ENCODE measurements at regions not wholly inside any gene's neighbourhood (a gene's known extent, or its start where the extent isn't known, plus 50 kb on each side); places are given as distances from the start of the nearest gene placed in this dataset.

GRCh38 chr4:17275836-17276235 lies 236.1 kb downstream of the QDPR start:
- no peak overlapping the region for H3K18ac ChIP-seq (ENCODE audit: low read length)
- no peaks in the 10 kb centered on the region for H3K9me3 ChIP-seq (replicated peaks in 1 of 2; ENCODE audit: control insufficient read depth in 2 of 2, insufficient read depth in 1 of 2, low read depth in 1 of 2, low read length in 2 of 2)
- H4K8ac ChIP-seq (ENCODE audit: low read depth, low read length) = no peak overlapping the region
- H3K9ac ChIP-seq (ENCODE audit: low read depth, low read length, poor library complexity) = no peak overlapping the region
- H3K23ac ChIP-seq (ENCODE audit: low read depth, low read length, poor library complexity) = no peak overlapping the region
- H2BK120ac ChIP-seq (ENCODE audit: low read depth, low read length) = no peak overlapping the region
- H2BK12ac ChIP-seq (ENCODE audit: low read length) = no peak overlapping the region
- H3K36me3 ChIP-seq (replicated peaks in 1 of 2; ENCODE audit: control insufficient read depth in 2 of 2, insufficient read depth in 2 of 2, low read length in 2 of 2) = no peaks in the 10 kb centered on the region
- no CpG with 5 or more reads among the region's 3 CpGs for WGBS, 2 donors (ENCODE audit: extremely low coverage in 2 of 2, insufficient read length in 2 of 2, insufficient replicate concordance in 1 of 2)
- H3K4me3 ChIP-seq (ENCODE audit: low read length in 2 of 2) = no peak overlapping the region
- H2BK15ac ChIP-seq (ENCODE audit: low read length) = no peak overlapping the region
- H3K14ac ChIP-seq (ENCODE audit: low read length) = no peak overlapping the region
- no peak overlapping the region for H2AK5ac ChIP-seq (ENCODE audit: low read depth, low read length)
- H3K79me1 ChIP-seq (ENCODE audit: low read depth, low read length) = no peaks in the 10 kb centered on the region
- H2BK5ac ChIP-seq (ENCODE audit: low read length) = no peak overlapping the region
- no peak overlapping the region for H3K4ac ChIP-seq (ENCODE audit: low read length)
- H3K4me2 ChIP-seq (ENCODE audit: insufficient read depth, low read length, poor library complexity, severe bottlenecking) = no peak overlapping the region
- no peak for DNase-seq (ENCODE audit: low spot score)
- H3K27me3 ChIP-seq (ENCODE audit: control insufficient read depth in 3 of 3, insufficient read depth in 3 of 3, low read depth in 1 of 3, low read length in 3 of 3) = no peaks in the 10 kb centered on the region
- no peak overlapping the region for H3K27ac ChIP-seq (replicated peaks; ENCODE audit: low read length)
- no peak overlapping the region for H2AFZ ChIP-seq (ENCODE audit: low read length)
- no peak overlapping the region for H4K91ac ChIP-seq (ENCODE audit: low read depth, low read length, poor library complexity)
- H3K4me1 ChIP-seq (ENCODE audit: control insufficient read depth in 2 of 2, insufficient read depth in 1 of 2, low read depth in 1 of 2, low read length in 2 of 2) = no peaks in the 10 kb centered on the region

- H2AK5ac ChIP-seq (ENCODE audit: low read depth, low read length) = no peak overlapping the region
- H3K9ac ChIP-seq (ENCODE audit: low read depth, low read length, poor library complexity) = no peak overlapping the region
- no peak overlapping the region for H3K4me3 ChIP-seq (ENCODE audit: low read length in 2 of 2)
Observed at GRCh38 chr4:17273047-17273446, 238.8 kb downstream of the QDPR start.

GRCh38 chr4:17272154-17272553 lies 239.7 kb downstream of the QDPR start:
- Histone ChIP-seq H3K9me3 (replicated peaks in 1 of 2; ENCODE audit: control insufficient read depth in 2 of 2, insufficient read depth in 1 of 2, low read depth in 1 of 2, low read length in 2 of 2) (no peaks in the 10 kb centered on the region), H2AK5ac (ENCODE audit: low read depth, low read length) (no peak overlapping the region), H2BK5ac (ENCODE audit: low read length) (no peak overlapping the region), H2BK15ac (ENCODE audit: low read length) (no peak overlapping the region), H3K14ac (ENCODE audit: low read length) (no peak overlapping the region), H3K79me1 (ENCODE audit: low read depth, low read length) (no peaks in the 10 kb centered on the region), H4K8ac (ENCODE audit: low read depth, low read length) (no peak overlapping the region), H3K4me2 (ENCODE audit: insufficient read depth, low read length, poor library complexity, severe bottlenecking) (no peak overlapping the region), H2BK12ac (ENCODE audit: low read length) (no peak overlapping the region), H3K4me3 (ENCODE audit: low read length in 2 of 2) (no peak overlapping the region), H3K27me3 (ENCODE audit: control insufficient read depth in 3 of 3, insufficient read depth in 3 of 3, low read depth in 1 of 3, low read length in 3 of 3) (peaks cover 0 to 3% (median 0%) of the 10 kb centered on the region in 3 experiments), H3K27ac (replicated peaks; ENCODE audit: low read length) (no peak overlapping the region), H3K23ac (ENCODE audit: low read depth, low read length, poor library complexity) (no peak overlapping the region), H2AFZ (ENCODE audit: low read length) (no peak overlapping the region), H2BK120ac (ENCODE audit: low read depth, low read length) (no peak overlapping the region), H3K36me3 (replicated peaks in 1 of 2; ENCODE audit: control insufficient read depth in 2 of 2, insufficient read depth in 2 of 2, low read length in 2 of 2) (no peaks in the 10 kb centered on the region), H3K4me1 (ENCODE audit: control insufficient read depth in 2 of 2, insufficient read depth in 1 of 2, low read depth in 1 of 2, low read length in 2 of 2) (no peaks in the 10 kb centered on the region), H3K9ac (ENCODE audit: low read depth, low read length, poor library complexity) (no peak overlapping the region), H4K91ac (ENCODE audit: low read depth, low read length, poor library complexity) (no peak overlapping the region), H3K4ac (ENCODE audit: low read length) (no peak overlapping the region), H3K18ac (ENCODE audit: low read length) (no peak overlapping the region)
- no peak for DNase-seq (ENCODE audit: low spot score)
- no CpG with 5 or more reads among the region's 6 CpGs for WGBS, 2 donors (ENCODE audit: extremely low coverage in 2 of 2, insufficient read length in 2 of 2, insufficient replicate concordance in 1 of 2)

More at GRCh38 chr4:17273047-17273446, 238.8 kb downstream of the QDPR start:
- H3K4me2 ChIP-seq (ENCODE audit: insufficient read depth, low read length, poor library complexity, severe bottlenecking) = no peak overlapping the region
- H4K91ac ChIP-seq (ENCODE audit: low read depth, low read length, poor library complexity) = no peak overlapping the region
- no peak overlapping the region for H2BK120ac ChIP-seq (ENCODE audit: low read depth, low read length)
- no peak overlapping the region for H4K8ac ChIP-seq (ENCODE audit: low read depth, low read length)
- no peaks in the 10 kb centered on the region for H3K79me1 ChIP-seq (ENCODE audit: low read depth, low read length)
- no peaks in the 10 kb centered on the region for H3K36me3 ChIP-seq (replicated peaks in 1 of 2; ENCODE audit: control insufficient read depth in 2 of 2, insufficient read depth in 2 of 2, low read length in 2 of 2)
- H3K9me3 ChIP-seq (replicated peaks in 1 of 2; ENCODE audit: control insufficient read depth in 2 of 2, insufficient read depth in 1 of 2, low read depth in 1 of 2, low read length in 2 of 2) = no peaks in the 10 kb centered on the region
- peaks cover 0 to 3% (median 0%) of the 10 kb centered on the region in 3 experiments for H3K27me3 ChIP-seq (ENCODE audit: control insufficient read depth in 3 of 3, insufficient read depth in 3 of 3, low read depth in 1 of 3, low read length in 3 of 3)
- no peak overlapping the region for H3K14ac ChIP-seq (ENCODE audit: low read length)
- no peak overlapping the region for H2BK5ac ChIP-seq (ENCODE audit: low read length)
- H3K27ac ChIP-seq (replicated peaks; ENCODE audit: low read length) = no peak overlapping the region
- no peak overlapping the region for H2AFZ ChIP-seq (ENCODE audit: low read length)
- no peak for DNase-seq (ENCODE audit: low spot score)
- no peak overlapping the region for H3K23ac ChIP-seq (ENCODE audit: low read depth, low read length, poor library complexity)
- H2BK15ac ChIP-seq (ENCODE audit: low read length) = no peak overlapping the region
- H3K4me1 ChIP-seq (ENCODE audit: control insufficient read depth in 2 of 2, insufficient read depth in 1 of 2, low read depth in 1 of 2, low read length in 2 of 2) = no peaks in the 10 kb centered on the region
- no peak overlapping the region for H3K4ac ChIP-seq (ENCODE audit: low read length)
- H2BK12ac ChIP-seq (ENCODE audit: low read length) = no peak overlapping the region
- no peak overlapping the region for H3K18ac ChIP-seq (ENCODE audit: low read length)

- H4K91ac ChIP-seq (ENCODE audit: low read depth, low read length, poor library complexity) = no peak overlapping the region
- H2BK12ac ChIP-seq (ENCODE audit: low read length) = no peak overlapping the region
- WGBS, 2 donors (ENCODE audit: extremely low coverage in 2 of 2, insufficient read length in 2 of 2, insufficient replicate concordance in 1 of 2) = no CpG with 5 or more reads among the region's 4 CpGs
- no peak overlapping the region for H3K27ac ChIP-seq (replicated peaks; ENCODE audit: low read length)
- no peak overlapping the region for H2BK5ac ChIP-seq (ENCODE audit: low read length)
- no peak overlapping the region for H3K4me2 ChIP-seq (ENCODE audit: insufficient read depth, low read length, poor library complexity, severe bottlenecking)
- H2AK5ac ChIP-seq (ENCODE audit: low read depth, low read length) = no peak overlapping the region
- no peaks in the 10 kb centered on the region for H3K79me1 ChIP-seq (ENCODE audit: low read depth, low read length)
- no peak overlapping the region for H2BK120ac ChIP-seq (ENCODE audit: low read depth, low read length)
- H3K27me3 ChIP-seq (ENCODE audit: control insufficient read depth in 3 of 3, insufficient read depth in 3 of 3, low read depth in 1 of 3, low read length in 3 of 3) = peaks cover 0 to 6% (median 0%) of the 10 kb centered on the region in 3 experiments
- H3K4ac ChIP-seq (ENCODE audit: low read length) = no peak overlapping the region
- H3K18ac ChIP-seq (ENCODE audit: low read length) = no peak overlapping the region
- H3K9me3 ChIP-seq (replicated peaks in 1 of 2; ENCODE audit: control insufficient read depth in 2 of 2, insufficient read depth in 1 of 2, low read depth in 1 of 2, low read length in 2 of 2) = no peaks in the 10 kb centered on the region
- no peaks in the 10 kb centered on the region for H3K4me1 ChIP-seq (ENCODE audit: control insufficient read depth in 2 of 2, insufficient read depth in 1 of 2, low read depth in 1 of 2, low read length in 2 of 2)
- no peak overlapping the region for H3K14ac ChIP-seq (ENCODE audit: low read length)
- DNase-seq (ENCODE audit: low spot score) = no peak
- H2AFZ ChIP-seq (ENCODE audit: low read length) = no peak overlapping the region
- no peak overlapping the region for H3K9ac ChIP-seq (ENCODE audit: low read depth, low read length, poor library complexity)
- H4K8ac ChIP-seq (ENCODE audit: low read depth, low read length) = no peak overlapping the region
- no peak overlapping the region for H3K23ac ChIP-seq (ENCODE audit: low read depth, low read length, poor library complexity)
- no peak overlapping the region for H3K4me3 ChIP-seq (ENCODE audit: low read length in 2 of 2)
- no peaks in the 10 kb centered on the region for H3K36me3 ChIP-seq (replicated peaks in 1 of 2; ENCODE audit: control insufficient read depth in 2 of 2, insufficient read depth in 2 of 2, low read length in 2 of 2)
- no peak overlapping the region for H2BK15ac ChIP-seq (ENCODE audit: low read length)
Observed at GRCh38 chr4:17265653-17266052, 246.2 kb downstream of the QDPR start.

Measured in neuronal stem cell (in vitro differentiated cells).